GM19239 (cell line): ENCODE measurements at regions not wholly inside any gene's neighbourhood (a gene's known extent, or its start where the extent isn't known, plus 50 kb on each side); places are given as distances from the start of the nearest gene placed in this dataset.
A peak's percentile ranks its signal among the peaks of the same experiment; 100 is the strongest.
"Not testable (repeated sequence)": the region's sequence is repeated elsewhere in the genome, so short reads cannot be mapped to it uniquely, and the experiment has no call there.

Source experiments
- DNase-seq: peaks from one replicate; pipeline ENCODE4 v3.0.0; 2011; ENCODE audit warnings: low spot score; ENCODE audit not compliant: insufficient read length
- FAIRE-seq: peaks from 2 replicates; lab custom pipeline; 2011; peaks lifted over from hg19 to GRCh38; lab: Jason Lieb, UNC

DNA sequence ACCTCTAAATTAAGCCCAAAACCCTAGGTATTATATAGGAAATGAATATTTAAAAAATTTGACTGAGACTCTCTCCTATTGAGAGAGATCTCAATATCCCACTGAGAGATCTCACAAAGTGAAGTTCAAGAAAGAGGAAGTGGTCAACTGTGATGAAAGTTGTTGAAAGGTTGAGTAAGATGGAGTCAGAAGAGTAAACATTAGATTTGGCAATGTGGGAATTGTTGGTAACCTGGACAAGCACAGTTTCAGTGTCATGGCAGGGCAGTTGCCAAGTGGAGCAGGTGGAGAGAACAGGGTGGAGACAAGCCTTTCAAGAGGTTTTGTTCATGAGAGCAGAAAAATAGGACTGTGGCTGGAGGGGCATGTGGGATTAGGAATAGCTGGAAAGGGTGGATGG is 747.9 kb downstream of the EPHA7 start:
- peak; percentile 31 for FAIRE-seq
- DNase-seq, result not testable (repeated sequence)

DNA sequence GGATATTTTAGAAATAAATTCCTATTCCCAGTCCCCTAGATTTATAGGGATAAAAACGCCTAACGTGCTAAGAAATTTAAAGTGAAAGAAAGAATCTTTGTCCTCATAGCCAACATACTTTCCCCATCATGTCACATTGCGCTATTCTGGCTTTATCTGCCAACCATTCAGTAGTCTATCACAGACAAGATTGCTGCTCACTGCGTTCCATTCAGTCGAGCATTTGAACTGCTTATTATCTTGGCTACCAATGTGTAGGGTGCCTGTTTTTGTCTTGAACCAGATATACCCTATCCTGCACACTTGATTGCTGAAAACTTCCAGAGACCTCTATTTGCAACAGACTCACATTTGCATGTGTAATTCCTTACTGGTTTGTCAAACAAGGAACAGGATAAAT is 751.5 kb downstream of the EPHA7 start:
- FAIRE-seq (no peak), DNase-seq (no peak)

DNA sequence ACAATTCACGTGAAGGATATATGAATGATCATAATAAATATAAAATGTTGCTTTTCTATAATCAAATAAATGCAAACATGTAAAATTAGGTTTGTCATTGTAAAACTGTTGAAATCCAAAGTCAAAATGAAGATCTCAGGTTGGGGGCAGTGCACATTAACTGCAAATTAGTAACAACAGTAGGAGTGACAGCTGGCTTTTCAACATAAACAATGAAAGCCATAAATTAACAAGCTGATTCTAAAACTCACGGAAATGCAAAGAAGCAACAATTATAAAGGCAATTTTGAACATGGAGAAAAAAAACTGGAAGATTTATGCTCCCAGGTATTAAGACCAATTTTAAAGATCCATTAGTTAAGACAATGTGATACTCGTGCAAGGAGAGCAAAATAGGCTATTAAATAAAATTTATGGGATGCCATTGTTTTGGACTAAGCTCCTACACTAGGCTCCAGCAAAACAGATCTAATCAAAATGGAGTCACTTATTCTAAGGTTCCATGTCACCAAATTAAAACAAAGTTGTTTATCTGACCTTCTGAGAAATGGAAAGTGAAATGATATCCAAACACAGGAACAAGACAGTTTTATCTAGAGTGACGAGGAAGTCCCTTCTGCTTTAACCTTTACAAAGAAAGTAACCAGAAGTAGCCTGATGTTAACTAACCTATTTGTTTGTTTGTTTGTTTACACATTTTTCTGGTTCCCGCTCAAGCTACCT is 770.8 kb downstream of the EPHA7 start:
- no peak for FAIRE-seq

DNA sequence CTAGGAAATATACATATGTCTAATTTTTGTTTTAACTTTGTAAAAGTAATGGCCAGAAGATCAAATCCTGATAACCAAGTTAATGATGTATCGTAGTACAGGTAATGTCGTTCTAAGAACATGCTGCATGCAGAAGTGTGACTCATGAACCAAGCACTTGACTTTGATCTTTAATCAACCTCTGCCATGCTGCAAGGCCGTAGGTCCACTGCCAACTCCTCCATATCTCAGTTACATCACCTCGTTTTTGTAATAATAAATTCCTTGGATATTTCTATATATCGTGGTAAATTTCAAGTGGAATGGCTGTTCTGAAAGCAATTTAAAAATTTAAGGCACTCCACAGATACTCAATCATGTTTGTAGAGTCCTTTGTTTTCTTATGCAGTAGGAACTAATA is 771.7 kb downstream of the EPHA7 start:
- DNase-seq (no peak), FAIRE-seq (no peak)

More for the DNA sequence above, 770.8 kb downstream of the EPHA7 start:
- no peak for DNase-seq

DNA sequence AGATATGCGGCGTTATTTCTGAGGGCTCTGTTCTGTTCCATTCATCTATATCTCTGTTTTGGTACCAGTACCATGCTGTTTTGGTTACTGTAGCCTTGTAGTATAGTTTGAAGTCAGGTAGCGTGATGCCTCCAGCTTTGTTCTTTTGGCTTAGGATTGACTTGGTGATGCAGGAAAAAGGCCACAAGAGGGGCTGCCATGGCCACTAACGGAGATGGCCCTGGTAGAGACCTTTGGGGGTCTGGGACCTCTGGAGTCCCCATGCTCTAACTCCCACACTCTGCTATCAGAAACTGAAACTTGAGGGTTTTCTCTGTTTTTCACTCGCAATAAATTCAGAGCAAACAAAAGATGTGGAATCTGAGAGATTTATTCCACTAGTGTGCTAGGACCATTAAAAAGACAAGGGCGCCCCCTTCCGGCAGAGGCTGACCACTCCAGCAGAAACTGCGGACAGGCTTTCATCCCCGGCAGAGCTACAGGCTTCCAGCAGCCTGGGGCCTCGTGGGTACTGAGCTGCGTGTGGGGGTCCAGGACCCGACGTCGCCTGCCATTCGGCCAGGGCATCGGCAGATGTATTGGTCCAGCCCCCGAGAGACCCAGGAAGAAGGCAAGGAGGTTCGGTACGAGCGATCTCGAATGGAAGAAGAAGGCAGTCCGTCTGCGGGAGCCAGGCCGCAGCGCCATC is 775.1 kb downstream of the EPHA7 start:
- not testable (repeated sequence) for DNase-seq
- peak; percentile 48 for FAIRE-seq

DNA sequence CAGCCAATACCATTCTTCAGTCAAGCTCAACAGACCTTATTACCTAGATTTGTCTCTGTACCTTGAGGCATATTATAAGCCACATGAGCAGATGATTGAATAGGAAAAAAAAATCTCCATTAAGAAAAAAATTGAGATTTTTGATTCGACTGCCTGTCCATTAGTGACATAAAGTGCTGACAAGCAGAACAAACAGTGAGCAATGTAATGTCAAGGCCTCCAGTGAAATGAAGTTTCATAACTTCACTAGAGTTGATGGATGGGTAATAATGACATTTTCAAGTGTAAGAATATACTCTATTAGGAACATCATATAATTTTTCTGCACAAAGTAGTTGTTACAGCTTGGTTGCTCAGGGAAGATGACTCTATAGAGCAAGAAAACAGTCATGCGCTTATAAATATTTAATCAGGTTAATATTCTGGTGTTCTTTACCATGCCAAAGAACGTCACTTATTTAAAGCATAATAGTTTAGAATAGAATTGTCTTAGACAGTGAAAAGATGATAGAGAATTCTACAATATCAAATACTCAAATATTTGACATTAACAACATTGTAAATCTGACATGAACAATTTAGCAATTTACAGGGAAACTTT is 783.7 kb downstream of the EPHA7 start:
- FAIRE-seq, result no peak

DNA sequence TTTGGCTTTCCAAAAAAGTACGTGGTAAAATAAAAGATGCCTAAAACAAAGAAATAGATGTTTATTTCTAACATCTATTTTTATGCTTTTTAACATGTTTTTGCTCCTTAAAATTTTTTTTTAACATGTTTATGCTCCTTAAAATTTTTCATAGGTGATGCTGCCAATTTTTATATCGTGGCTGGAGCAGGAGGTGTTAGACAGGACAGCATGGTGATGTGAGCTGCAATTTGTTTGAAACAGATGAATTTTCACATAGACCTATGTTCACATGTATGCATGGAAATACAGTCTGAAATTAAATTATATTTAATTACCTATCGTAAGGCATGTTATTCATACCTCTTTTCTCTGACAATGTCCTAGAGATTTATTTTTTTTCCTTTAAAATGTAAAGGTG is 784.8 kb downstream of the EPHA7 start:
- DNase-seq, result no peak
- no peak for FAIRE-seq

More for the DNA sequence above, 783.7 kb downstream of the EPHA7 start:
- DNase-seq, result no peak

DNA sequence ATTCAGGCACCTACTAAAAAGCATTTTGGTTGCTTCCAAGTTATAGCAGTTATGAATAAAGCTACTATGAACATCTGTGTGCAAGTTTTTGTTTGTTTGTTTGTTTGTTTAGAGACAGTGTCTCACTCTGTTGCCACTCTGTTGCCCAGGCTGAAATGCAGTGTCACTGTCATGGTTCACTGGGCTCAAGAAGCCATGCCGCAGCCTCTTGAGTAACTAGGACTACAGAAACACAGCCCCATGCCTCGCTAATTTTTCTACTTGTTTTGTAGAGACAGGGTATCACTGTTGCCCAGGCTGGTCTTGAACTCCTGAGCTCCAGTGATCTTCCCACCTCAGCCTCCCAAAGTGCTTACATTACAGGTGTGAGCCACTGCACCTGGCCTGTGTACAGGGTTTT is 795.9 kb downstream of the EPHA7 start:
- FAIRE-seq, result no peak
- no peak for DNase-seq

DNA sequence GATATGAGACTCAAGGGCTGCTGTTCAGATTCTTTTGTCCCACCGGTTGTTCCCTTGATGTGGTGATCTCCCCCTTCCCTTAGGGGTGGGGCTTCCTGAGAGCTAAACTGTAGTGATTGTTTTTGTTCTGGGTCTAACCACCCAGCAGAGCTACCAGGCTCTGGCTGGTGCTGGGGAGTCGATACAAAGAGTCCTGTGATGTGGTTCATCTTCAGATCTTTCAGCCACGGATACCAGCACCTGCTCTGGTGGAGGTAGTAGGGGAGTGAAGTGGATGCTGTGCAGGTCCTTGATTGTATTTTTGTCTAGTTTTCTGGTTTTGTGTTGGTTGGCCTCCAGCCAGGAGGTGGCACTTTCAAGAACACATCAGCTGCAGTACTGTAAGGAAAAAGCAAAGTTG is 801.6 kb downstream of the EPHA7 start:
- FAIRE-seq (no peak), DNase-seq (no peak)

DNA sequence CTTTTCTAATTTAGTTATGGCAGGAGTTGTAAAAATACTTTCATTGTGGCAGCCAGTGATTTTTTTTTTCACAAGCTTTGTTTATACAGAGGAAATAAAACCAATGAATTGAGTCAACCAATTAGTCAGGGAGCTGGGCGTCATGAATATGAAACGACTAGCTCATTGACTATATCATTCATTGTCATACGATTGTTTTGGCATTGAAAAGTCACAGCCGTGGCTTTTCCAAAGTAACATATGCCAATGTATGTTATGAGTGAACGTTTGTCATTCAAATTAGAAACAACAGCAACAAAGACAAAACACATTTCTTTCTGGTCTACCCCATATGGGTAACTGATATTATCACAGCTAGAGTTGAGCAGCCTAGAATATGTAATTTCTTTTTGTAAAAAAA is 810.6 kb downstream of the EPHA7 start:
- no peak for FAIRE-seq
- DNase-seq, result no peak

DNA sequence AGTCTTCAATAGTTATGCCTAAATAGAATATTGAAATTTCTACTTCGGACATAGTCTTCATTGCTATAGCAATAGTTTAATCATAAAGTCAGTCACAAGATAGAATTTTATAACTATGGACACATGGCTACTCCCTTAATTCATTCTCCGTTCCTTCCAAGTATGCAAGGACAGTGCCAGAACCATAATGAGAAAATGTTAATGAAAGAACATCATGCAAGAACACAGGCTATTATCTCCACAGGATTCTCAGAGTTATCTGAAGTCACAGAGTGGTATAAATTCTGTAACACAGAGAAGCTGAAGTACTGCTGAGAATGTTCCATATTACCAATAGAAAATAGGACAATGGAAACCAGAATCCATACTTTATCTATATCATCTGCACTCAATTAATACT is 826.2 kb downstream of the EPHA7 start:
- DNase-seq (no peak), FAIRE-seq (no peak)

DNA sequence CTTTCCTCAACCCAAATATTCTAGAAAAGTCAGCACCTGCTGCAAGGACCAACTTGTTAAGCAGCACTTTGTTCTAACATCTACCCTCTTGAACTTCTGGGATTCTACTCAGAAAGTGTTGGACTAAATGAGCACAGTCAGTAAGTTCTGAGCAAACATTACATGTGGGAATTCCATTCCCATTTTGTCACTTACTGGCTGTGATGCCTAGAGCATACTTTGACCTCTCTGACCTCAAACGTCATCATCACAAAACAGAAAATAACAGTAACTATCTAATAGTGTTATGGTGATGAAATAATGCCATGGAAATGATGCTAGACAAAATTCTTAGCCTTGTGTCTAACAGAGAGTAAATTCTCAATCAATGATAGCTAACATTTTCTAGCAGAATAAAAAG is 829.4 kb downstream of the EPHA7 start:
- DNase-seq (no peak), FAIRE-seq (no peak)

DNA sequence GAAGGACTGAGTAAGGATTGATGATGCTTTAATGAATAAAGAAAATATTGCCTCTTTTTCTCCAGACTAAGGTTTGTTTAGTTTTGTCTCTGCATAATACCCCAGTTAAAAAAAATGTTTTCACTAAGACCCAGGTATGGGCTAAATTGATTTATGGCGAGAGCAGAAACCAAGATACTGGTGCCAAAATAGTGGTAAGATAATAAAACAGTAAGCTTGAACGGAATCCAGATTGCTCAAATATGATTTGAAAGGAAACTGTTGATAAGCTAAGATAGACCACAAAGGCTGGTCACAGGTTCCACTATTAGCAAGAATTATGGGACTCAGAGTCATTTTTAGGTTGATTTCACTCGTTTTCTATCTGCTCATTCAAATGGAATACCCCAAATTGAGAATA is 831.2 kb downstream of the EPHA7 start:
- DNase-seq (no peak), FAIRE-seq (no peak)

DNA sequence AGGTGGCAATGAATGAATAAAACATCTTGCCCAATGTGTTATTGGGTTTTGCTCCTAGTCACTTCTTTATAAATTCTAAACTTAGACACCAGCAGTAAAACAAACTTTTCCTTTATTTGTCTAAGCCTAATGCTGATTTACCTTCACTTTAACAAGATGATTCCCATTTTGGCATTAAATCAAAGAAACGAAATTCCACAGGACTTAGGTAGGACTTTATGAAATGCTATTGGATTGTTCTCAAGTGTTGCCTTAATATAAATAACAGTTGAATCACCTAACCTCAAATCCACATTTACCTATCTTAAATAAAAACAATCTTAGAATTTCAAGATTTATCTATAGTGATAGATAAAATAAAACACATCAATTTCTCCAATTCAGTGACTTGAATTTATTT is 831.8 kb downstream of the EPHA7 start:
- DNase-seq (no peak), FAIRE-seq (no peak)

DNA sequence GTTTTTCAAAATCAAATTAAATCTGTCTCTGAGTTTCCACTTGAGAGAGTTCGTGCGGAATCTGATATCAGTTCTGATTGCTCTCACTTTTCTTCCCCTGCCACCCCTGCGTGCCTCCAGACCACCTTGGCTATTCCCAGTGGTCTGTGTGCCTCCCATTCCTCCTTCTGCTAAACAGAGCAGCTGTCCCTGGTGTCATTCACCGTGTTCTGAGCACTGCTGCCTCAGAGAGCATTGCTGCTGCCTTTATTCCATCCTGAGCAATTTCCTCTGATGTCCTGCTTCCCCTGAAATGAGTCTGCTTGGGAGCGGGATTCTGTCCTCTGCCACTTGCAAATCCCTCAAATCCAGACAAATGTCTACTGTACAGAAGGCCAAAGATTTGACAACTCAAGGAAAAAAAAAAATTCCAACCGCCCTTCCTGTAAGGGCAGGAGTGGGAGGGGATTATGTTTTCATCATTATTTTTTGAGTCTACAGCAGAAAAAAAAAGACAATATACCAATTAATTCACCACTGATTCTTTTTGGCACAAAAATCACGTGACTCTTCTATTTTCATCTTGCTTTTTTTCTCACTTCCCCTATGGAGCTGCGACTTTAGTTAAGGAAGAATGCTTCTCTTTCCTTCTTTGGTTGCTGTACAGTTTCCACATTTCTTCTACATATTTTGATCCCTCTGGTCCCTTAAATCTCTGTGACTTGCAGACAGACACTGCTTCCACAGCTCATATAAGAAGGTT is 833.0 kb downstream of the EPHA7 start:
- FAIRE-seq, result no peak
- DNase-seq, result no peak

DNA sequence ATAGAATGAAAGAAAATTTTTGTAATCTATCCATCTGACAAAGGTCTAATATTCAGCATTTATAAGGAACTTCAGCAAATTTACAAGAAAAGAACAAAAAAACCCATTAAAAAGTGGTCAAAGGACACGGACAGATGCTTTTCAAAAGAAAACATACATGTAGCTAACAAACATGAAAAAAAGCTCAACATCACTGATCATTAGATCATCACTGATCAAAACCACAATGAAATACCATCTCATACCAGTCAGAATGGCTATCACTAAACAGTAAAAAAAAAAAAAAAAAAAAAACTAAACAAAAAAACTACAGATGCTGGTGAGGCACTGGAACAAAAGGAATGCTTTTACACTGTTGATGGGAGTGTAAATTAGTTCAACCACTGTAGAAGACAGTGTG is 837.1 kb downstream of the EPHA7 start:
- no peak for FAIRE-seq
- no peak for DNase-seq

DNA sequence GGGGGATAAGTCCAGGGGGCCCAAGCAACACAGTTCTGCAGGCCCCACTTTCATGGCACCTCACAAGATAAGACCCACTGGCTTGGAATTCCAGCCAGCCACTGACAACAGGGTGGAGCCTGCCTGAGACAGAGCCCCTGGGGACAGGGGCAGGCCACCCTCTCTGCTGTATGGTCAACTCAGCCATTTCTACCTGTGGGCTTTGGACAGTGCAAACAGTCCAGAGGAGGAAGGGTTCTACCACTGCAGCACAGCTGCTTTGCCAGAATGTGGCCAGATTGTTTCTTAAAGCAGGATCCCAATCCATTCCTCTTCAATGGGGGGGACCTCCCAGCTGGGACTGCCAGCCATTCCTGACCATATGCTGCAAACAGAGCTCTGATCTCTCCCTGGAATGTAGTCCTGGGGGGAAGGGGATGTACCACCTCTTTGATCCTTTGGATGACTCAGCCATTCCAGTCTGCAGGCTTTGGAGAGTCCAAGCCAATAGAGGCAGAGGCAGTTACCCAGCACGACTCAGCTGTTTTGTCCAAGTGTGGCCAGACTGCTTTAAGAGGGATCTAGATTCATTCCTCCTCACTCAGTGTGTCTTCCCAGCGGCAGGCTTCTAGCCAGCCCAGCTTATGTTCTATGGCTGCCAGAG is 842.2 kb downstream of the EPHA7 start:
- DNase-seq (no peak), FAIRE-seq (no peak)

DNA sequence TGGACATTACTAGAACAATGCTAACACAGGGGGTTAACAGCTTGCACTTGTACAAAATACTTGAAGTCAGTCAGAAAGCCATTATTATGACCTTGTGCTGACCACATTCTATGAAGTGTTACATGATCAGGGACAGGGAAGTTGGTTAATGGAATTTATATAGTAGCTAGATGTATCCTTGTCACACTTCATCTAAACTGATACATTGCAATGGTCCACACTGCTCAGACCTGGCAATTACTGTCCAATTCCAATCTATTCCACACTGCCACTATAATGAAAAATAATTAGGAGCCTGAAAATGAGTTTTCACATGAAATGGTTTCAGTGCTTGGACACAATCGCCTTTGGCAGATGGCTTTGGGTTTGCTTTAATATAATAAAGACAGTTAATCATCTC is 850.8 kb downstream of the EPHA7 start:
- FAIRE-seq, result no peak

DNA sequence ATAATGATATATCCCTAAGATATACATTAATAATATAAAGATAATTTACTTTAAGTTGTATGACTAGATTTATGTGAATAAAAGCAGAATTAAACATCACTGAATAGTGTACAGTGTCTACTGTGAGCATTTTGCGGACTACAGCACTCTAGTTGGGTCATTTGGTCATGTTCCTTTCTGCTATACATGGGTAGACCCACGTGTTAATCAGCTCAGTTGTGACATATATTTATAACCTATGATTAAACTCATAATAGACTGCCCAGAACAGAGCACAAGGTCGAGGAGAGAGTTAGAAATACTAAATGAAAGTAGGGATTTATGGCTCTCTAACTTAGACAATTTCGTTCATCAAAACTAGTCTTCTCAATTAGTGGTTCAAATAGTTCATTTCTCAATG is 852.7 kb downstream of the EPHA7 start:
- DNase-seq (no peak), FAIRE-seq (no peak)

More for the DNA sequence above, 850.8 kb downstream of the EPHA7 start:
- DNase-seq, result no peak

DNA sequence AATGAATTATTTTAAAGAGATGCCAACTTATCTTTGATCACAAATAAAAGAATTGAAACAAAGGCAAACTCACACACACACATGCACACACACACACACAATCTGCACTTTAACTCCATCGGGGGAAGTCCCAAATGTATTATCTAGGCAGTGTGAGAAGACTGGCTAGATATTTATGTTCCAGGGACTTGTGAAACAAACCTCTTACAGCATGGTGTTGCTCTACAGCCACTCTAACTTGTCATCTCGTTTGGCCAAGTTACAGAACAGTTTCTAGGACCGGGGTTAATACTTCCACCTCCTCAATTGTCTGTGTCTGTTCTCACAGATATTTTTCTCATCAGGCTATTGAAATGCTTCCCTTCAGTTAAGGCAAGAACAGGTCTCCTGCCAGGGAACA is 855.0 kb downstream of the EPHA7 start:
- FAIRE-seq (no peak), DNase-seq (no peak)
